Nephron (organoid): ENCODE measurements at regions not wholly inside any gene's neighbourhood (a gene's known extent, or its start where the extent isn't known, plus 50 kb on each side); places are given as distances from the start of the nearest gene placed in this dataset.

Experiments
- H3K27ac Mint-ChIP-seq, 3 experiments: 2 replicates each; pipeline ENCODE4 v1.8.0; 2020; ENCODE audit warnings: mixed read lengths in 3 of 3, mild to moderate bottlenecking in 2 of 3, moderate library complexity in 1 of 3
- H3K27me3 Mint-ChIP-seq: 2 replicates; pipeline ENCODE4 v1.8.0; 2021; ENCODE audit warnings: low read depth, mild to moderate bottlenecking, moderate library complexity, mixed read lengths
- H3K36me3 Mint-ChIP-seq: 2 replicates; pipeline ENCODE4 v1.8.0; 2020; ENCODE audit warnings: low read depth, mixed read lengths
- H3K4me1 Mint-ChIP-seq: 2 replicates; pipeline ENCODE4 v1.8.0; 2020; ENCODE audit warnings: mixed read lengths
- H3K4me3 Mint-ChIP-seq, 3 experiments: 2 replicates each; pipeline ENCODE4 v1.8.0; 2020; ENCODE audit warnings: mild to moderate bottlenecking in 3 of 3, mixed read lengths in 3 of 3, moderate library complexity in 2 of 3
- H3K9me3 Mint-ChIP-seq: 2 replicates; pipeline ENCODE4 v1.8.0; 2020; ENCODE audit warnings: mixed read lengths
- CTCF ChIP-seq, 3 experiments: fragments of 200-600 bp; sonication (generic); IDR thresholded peaks; one replicate each; pipeline ENCODE4 v1.5.0; 2021; ENCODE audit warnings: antibody characterized with exemption in 3 of 3; ENCODE audit not compliant: unreplicated experiment in 3 of 3

GRCh38 chr9:119441832-119442231, 72.6 kb upstream of the BRINP1 start:
- TF ChIP-seq CTCF (IDR thresholded peaks at IDR 0.05; ENCODE audit: unreplicated experiment in 3 of 3) = no peak
- Mint-ChIP-seq H3K4me1 (peaks cover 7% of the 10 kb centered on the region), H3K9me3 (no peaks in the 10 kb centered on the region), H3K36me3 (no peaks in the 10 kb centered on the region), H3K4me3 (no peak overlapping the region), H3K27ac (no peak overlapping the region), H3K27me3 (no peaks in the 10 kb centered on the region)

GRCh38 chr9:119441338-119441737, 72.1 kb upstream of the BRINP1 start:
- Mint-ChIP-seq H3K9me3 (no peaks in the 10 kb centered on the region), H3K27ac (no peak overlapping the region), H3K36me3 (no peaks in the 10 kb centered on the region), H3K4me1 (peaks cover 7% of the 10 kb centered on the region), H3K4me3 (no peak overlapping the region), H3K27me3 (no peaks in the 10 kb centered on the region)
- no peak for TF ChIP-seq CTCF (IDR thresholded peaks at IDR 0.05; ENCODE audit: unreplicated experiment in 3 of 3)

- Mint-ChIP-seq H3K4me1 (peaks cover 4% of the 10 kb centered on the region), H3K4me3 (no peak overlapping the region), H3K27me3 (no peaks in the 10 kb centered on the region), H3K9me3 (no peaks in the 10 kb centered on the region), H3K36me3 (no peaks in the 10 kb centered on the region), H3K27ac (no peak overlapping the region)
- TF ChIP-seq CTCF (IDR thresholded peaks at IDR 0.05; ENCODE audit: unreplicated experiment in 3 of 3) = no peak
Observed at GRCh38 chr9:119436261-119436660, 67.0 kb upstream of the BRINP1 start.

GRCh38 chr9:119435076-119435475, 65.8 kb upstream of the BRINP1 start:
- H3K36me3 Mint-ChIP-seq = no peaks in the 10 kb centered on the region
- H3K4me3 Mint-ChIP-seq = no peak overlapping the region
- no peaks in the 10 kb centered on the region for H3K9me3 Mint-ChIP-seq
- peaks cover 5% of the 10 kb centered on the region for H3K4me1 Mint-ChIP-seq
- TF ChIP-seq CTCF (IDR thresholded peaks at IDR 0.05; ENCODE audit: unreplicated experiment in 3 of 3) = no peak
- H3K27me3 Mint-ChIP-seq = no peaks in the 10 kb centered on the region
- H3K27ac Mint-ChIP-seq = no peak overlapping the region

GRCh38 chr9:119432428-119432827, 63.2 kb upstream of the BRINP1 start:
- Mint-ChIP-seq H3K9me3 (no peaks in the 10 kb centered on the region), H3K27ac (no peak overlapping the region), H3K4me1 (peaks cover 5% of the 10 kb centered on the region), H3K36me3 (no peaks in the 10 kb centered on the region), H3K4me3 (no peak overlapping the region), H3K27me3 (no peaks in the 10 kb centered on the region)
- no peak for TF ChIP-seq CTCF (IDR thresholded peaks at IDR 0.05; ENCODE audit: unreplicated experiment in 3 of 3)

GRCh38 chr9:119429302-119429701, 60.1 kb upstream of the BRINP1 start:
- TF ChIP-seq CTCF (IDR thresholded peaks at IDR 0.05; ENCODE audit: unreplicated experiment in 3 of 3) = no peak
- Mint-ChIP-seq H3K9me3 (no peaks in the 10 kb centered on the region), H3K27me3 (no peaks in the 10 kb centered on the region), H3K27ac (no peak overlapping the region), H3K4me3 (no peak overlapping the region), H3K4me1 (peaks cover 5% of the 10 kb centered on the region), H3K36me3 (no peaks in the 10 kb centered on the region)
